IPS DF 4.7 (cell line): ENCODE measurements at regions not wholly inside any gene's neighbourhood (a gene's known extent, or its start where the extent isn't known, plus 50 kb on each side); places are given as distances from the start of the nearest gene placed in this dataset.
"Not testable (repeated sequence)": the region's sequence is repeated elsewhere in the genome, so short reads cannot be mapped to it uniquely, and the experiment has no call there.

Experiments used
- DNase-seq: peaks from one replicate; pipeline ENCODE4 v3.0.0-alpha.2; 2013; ENCODE audit warnings: low spot score; ENCODE audit errors: extremely low read depth

- DNase-seq = not testable (repeated sequence)
Measured at GRCh38 chr20:18876394-18876793, 62.8 kb downstream of the SCP2D1 start.

- DNase-seq = no peak
Measured at GRCh38 chr20:18879262-18879661, 65.7 kb downstream of the SCP2D1 start.

GRCh38 chr20:18886756-18887155 lies 73.2 kb downstream of the SCP2D1 start:
- DNase-seq = no peak

GRCh38 chr20:18901980-18902737 lies 88.6 kb downstream of the SCP2D1 start:
- no peak for DNase-seq

GRCh38 chr20:18904192-18904591 lies 90.6 kb downstream of the SCP2D1 start:
- no peak for DNase-seq

GRCh38 chr20:18904624-18905023 lies 91.0 kb downstream of the SCP2D1 start:
- no peak for DNase-seq

GRCh38 chr20:18906046-18906445 lies 92.5 kb downstream of the SCP2D1 start:
- no peak for DNase-seq

GRCh38 chr20:18907353-18907752 lies 93.8 kb downstream of the SCP2D1 start:
- DNase-seq = no peak

GRCh38 chr20:18908109-18908508 lies 94.5 kb downstream of the SCP2D1 start:
- DNase-seq = no peak

- DNase-seq = no peak
Measured at GRCh38 chr20:18909254-18909653, 95.7 kb downstream of the SCP2D1 start.

- no peak for DNase-seq
Measured at GRCh38 chr20:18913701-18914100, 100.1 kb downstream of the SCP2D1 start.

- DNase-seq = no peak
Measured at GRCh38 chr20:18914796-18915195, 101.2 kb downstream of the SCP2D1 start.

- no peak for DNase-seq
Measured at GRCh38 chr20:18916886-18917750, 103.5 kb downstream of the SCP2D1 start.

- DNase-seq = no peak
Measured at GRCh38 chr20:18919996-18920395, 106.4 kb downstream of the SCP2D1 start.

GRCh38 chr20:18921291-18921690 lies 107.7 kb downstream of the SCP2D1 start:
- DNase-seq = no peak

- no peak for DNase-seq
Measured at GRCh38 chr20:18922251-18922650, 108.7 kb downstream of the SCP2D1 start.

- no peak for DNase-seq
Measured at GRCh38 chr20:18922898-18923297, 109.3 kb downstream of the SCP2D1 start.

GRCh38 chr20:18926965-18927364 lies 113.4 kb downstream of the SCP2D1 start:
- no peak for DNase-seq

GRCh38 chr20:18928626-18929025 lies 115.0 kb downstream of the SCP2D1 start:
- no peak for DNase-seq

GRCh38 chr20:18929800-18930199 lies 116.2 kb downstream of the SCP2D1 start:
- DNase-seq = no peak

GRCh38 chr20:18943542-18943941 lies 130.0 kb downstream of the SCP2D1 start:
- no peak for DNase-seq

- DNase-seq = no peak
Measured at GRCh38 chr20:18956890-18957289, 143.3 kb downstream of the SCP2D1 start.

- DNase-seq = no peak
Measured at GRCh38 chr20:18957328-18957727, 143.7 kb downstream of the SCP2D1 start.
